HEK293 (cell line): ENCODE measurements at regions not wholly inside any gene's neighbourhood (a gene's known extent, or its start where the extent isn't known, plus 50 kb on each side); places are given as distances from the start of the nearest gene placed in this dataset.

Experiments
- CTCF ChIA-PET: fragments of 350-600 bp; formaldehyde crosslinking; extraction: SDS; loops from one replicate; lab custom pipeline; 2021; ENCODE audit warnings: antibody characterized with exemption; lab: Yijun Ruan, JAX
- POLR2A ChIA-PET: fragments of 300-600 bp; formaldehyde crosslinking; extraction: SDS; loops from one replicate; lab custom pipeline; 2020; ENCODE audit warnings: antibody characterized with exemption, inconsistent platforms; lab: Yijun Ruan, JAX
- H3K27ac ChIP-seq: fragments of 200-500 bp; sonication (Bioruptor generic); 2 replicates; pipeline ENCODE4 v1.5.1; 2014; ENCODE audit warnings: low read depth, low read length, control low read depth, inconsistent platforms; ENCODE audit errors: extremely low read depth
- H3K36me3 ChIP-seq, 2 experiments: fragments of 200-500 bp in 1 of 2; sonication (Bioruptor generic) in 1 of 2; 1 replicate in 1 of 2; 2 replicates in 1 of 2; pipeline ENCODE4 v1.5.1; 2014 to 2017; ENCODE audit warnings: inconsistent platforms in 2 of 2, low read length in 2 of 2; ENCODE audit not compliant: control insufficient read depth in 2 of 2, insufficient read depth in 1 of 2
- H3K4me1 ChIP-seq: fragments of 200-500 bp; sonication (Bioruptor generic); 2 replicates; pipeline ENCODE4 v1.5.1; 2014; ENCODE audit warnings: mild to moderate bottlenecking, low read length, inconsistent platforms; ENCODE audit not compliant: control insufficient read depth, insufficient read depth
- H3K4me3 ChIP-seq: 2 replicates; pipeline ENCODE4 v1.5.1; 2011; ENCODE audit warnings: low read depth, mild to moderate bottlenecking, control low read depth, low read length, moderate library complexity
- H3K9me3 ChIP-seq: fragments of 200-500 bp; sonication (Bioruptor generic); 2 replicates; pipeline ENCODE4 v1.5.1; 2014; ENCODE audit warnings: low read depth, low read length, inconsistent platforms; ENCODE audit not compliant: control insufficient read depth, insufficient read depth
- KLF7 ChIP-seq: fragments of 450-650 bp; formaldehyde crosslinking; IDR thresholded peaks from 2 replicates; pipeline ENCODE4 v1.5.1; 2016; ENCODE audit warnings: missing biosample characterization, missing genetic modification characterization, borderline replicate concordance
- MEIS1 ChIP-seq: sonication (generic); formaldehyde crosslinking; IDR thresholded peaks from 2 replicates; pipeline ENCODE4 v1.8.1; 2022; ENCODE audit warnings: missing genetic modification reagents, mild to moderate bottlenecking, borderline replicate concordance
- MZF1 ChIP-seq: fragments of 450-650 bp; formaldehyde crosslinking; IDR thresholded peaks from 2 replicates; pipeline ENCODE4 v1.5.1; 2017; ENCODE audit warnings: missing biosample characterization, missing genetic modification characterization, borderline replicate concordance
- PBX3 ChIP-seq: sonication (generic); formaldehyde crosslinking; IDR thresholded peaks from 2 replicates; pipeline ENCODE4 v1.8.1; 2022; ENCODE audit warnings: mild to moderate bottlenecking, moderate library complexity, missing genetic modification reagents
- TCF7L2 ChIP-seq: IDR thresholded peaks from 2 replicates; pipeline ENCODE4 v1.6.1; 2011; ENCODE audit warnings: low read depth, mild to moderate bottlenecking, inconsistent platforms, low read length, moderate library complexity, borderline replicate concordance
- TSHZ1 ChIP-seq: fragments of 450-650 bp; formaldehyde crosslinking; IDR thresholded peaks from 2 replicates; pipeline ENCODE4 v1.5.1; 2016; ENCODE audit warnings: missing biosample characterization, missing genetic modification characterization, borderline replicate concordance
- YY1 ChIP-seq: fragments of 450-650 bp; formaldehyde crosslinking; IDR thresholded peaks from 2 replicates; pipeline ENCODE4 v1.5.1; 2018; ENCODE audit warnings: missing biosample characterization, missing genetic modification characterization
- ZBTB1 ChIP-seq: fragments of 450-650 bp; formaldehyde crosslinking; IDR thresholded peaks from 2 replicates; pipeline ENCODE4 v1.5.1; 2016; ENCODE audit warnings: missing biosample characterization, missing genetic modification characterization
- ZBTB8A ChIP-seq: fragments of 450-650 bp; formaldehyde crosslinking; IDR thresholded peaks from 2 replicates; pipeline ENCODE4 v1.5.1; 2016; ENCODE audit warnings: missing biosample characterization, missing genetic modification characterization
- ZFP37 ChIP-seq: fragments of 450-650 bp; formaldehyde crosslinking; IDR thresholded peaks from 2 replicates; pipeline ENCODE4 v1.5.1; 2016; ENCODE audit warnings: missing biosample characterization, missing genetic modification characterization
- ZNF148 ChIP-seq: fragments of 450-650 bp; formaldehyde crosslinking; IDR thresholded peaks from 2 replicates; pipeline ENCODE4 v1.5.0; 2017; ENCODE audit warnings: missing biosample characterization, missing genetic modification characterization, borderline replicate concordance
- ZNF174 ChIP-seq: fragments of 450-650 bp; formaldehyde crosslinking; IDR thresholded peaks from 2 replicates; pipeline ENCODE4 v1.5.0; 2017; ENCODE audit warnings: missing biosample characterization, mild to moderate bottlenecking, missing genetic modification characterization
- ZNF175 ChIP-seq: fragments of 450-650 bp; formaldehyde crosslinking; IDR thresholded peaks from 2 replicates; pipeline ENCODE4 v1.5.1; 2016; ENCODE audit warnings: missing biosample characterization, missing genetic modification characterization
- ZNF26 ChIP-seq: fragments of 450-650 bp; formaldehyde crosslinking; IDR thresholded peaks from 2 replicates; pipeline ENCODE4 v1.5.1; 2016; ENCODE audit warnings: missing biosample characterization, missing genetic modification characterization
- ZNF292 ChIP-seq: fragments of 450-650 bp; formaldehyde crosslinking; IDR thresholded peaks from 2 replicates; pipeline ENCODE4 v1.5.1; 2016; ENCODE audit warnings: low read depth, missing biosample characterization, missing genetic modification characterization, borderline replicate concordance
- ZNF311 ChIP-seq: fragments of 450-650 bp; formaldehyde crosslinking; IDR thresholded peaks from 2 replicates; pipeline ENCODE4 v1.5.1; 2017; ENCODE audit warnings: missing biosample characterization, missing genetic modification characterization, borderline replicate concordance
- ZNF324 ChIP-seq: fragments of 450-650 bp; formaldehyde crosslinking; IDR thresholded peaks from 2 replicates; pipeline ENCODE4 v1.5.1; 2016; ENCODE audit warnings: missing biosample characterization, missing genetic modification characterization
- ZNF501 ChIP-seq: fragments of 450-650 bp; formaldehyde crosslinking; IDR thresholded peaks from 2 replicates; pipeline ENCODE4 v1.5.1; 2016; ENCODE audit warnings: missing biosample characterization, missing genetic modification characterization
- ZNF549 ChIP-seq: fragments of 450-650 bp; IDR thresholded peaks from 2 replicates; pipeline ENCODE4 v1.5.1; 2018; ENCODE audit warnings: missing biosample characterization, missing genetic modification characterization, mild to moderate bottlenecking, inconsistent platforms, moderate library complexity
- ZNF596 ChIP-seq: fragments of 450-650 bp; IDR thresholded peaks from 2 replicates; pipeline ENCODE4 v1.5.0; 2018; ENCODE audit warnings: missing biosample characterization, mild to moderate bottlenecking, missing genetic modification characterization, moderate library complexity
- ZNF621 ChIP-seq: fragments of 450-650 bp; formaldehyde crosslinking; IDR thresholded peaks from 2 replicates; pipeline ENCODE4 v1.5.1; 2017; ENCODE audit warnings: missing biosample characterization, missing genetic modification characterization
- ZNF654 ChIP-seq: fragments of 450-650 bp; formaldehyde crosslinking; IDR thresholded peaks from 2 replicates; pipeline ENCODE4 v1.5.1; 2016; ENCODE audit warnings: low read depth, missing biosample characterization, missing genetic modification characterization
- ZNF791 ChIP-seq: fragments of 450-650 bp; formaldehyde crosslinking; IDR thresholded peaks from 2 replicates; pipeline ENCODE4 v1.5.1; 2016; ENCODE audit warnings: missing biosample characterization, missing genetic modification characterization

GRCh38 chr4:81756973-81757372 lies 285.3 kb upstream of the RASGEF1B start:
- TF ChIP-seq ZNF311 (no peak), ZNF292 (tag by site-specific recombination) (no peak), MZF1 (tag by site-specific recombination) (no peak), MEIS1 (CRISPR knock-in tag) (no peak), ZNF175 (tag by site-specific recombination) (no peak)
- TF ChIP-seq, all 188 proteins: peak for 0
- no peaks in the 10 kb centered on the region for H3K9me3 ChIP-seq
- ChIA-PET POLR2A (no interaction called here), CTCF (no interaction called here)
- H3K36me3 ChIP-seq: no peaks in the 10 kb centered on the region
- no peaks in the 10 kb centered on the region for H3K4me1 ChIP-seq
- H3K27ac ChIP-seq: no peak overlapping the region
- no peak overlapping the region for H3K4me3 ChIP-seq

- TF ChIP-seq TSHZ1 (tag by site-specific recombination) (no peak), ZNF621 (no peak), ZNF174 (tag by site-specific recombination) (no peak), ZBTB8A (tag by site-specific recombination) (no peak), ZNF501 (no peak), YY1 (tag by site-specific recombination) (no peak), KLF7 (tag by site-specific recombination) (no peak), ZNF654 (tag by site-specific recombination) (no peak)
- ChIA-PET POLR2A (no interaction called here), CTCF (no interaction called here)
- no peaks in the 10 kb centered on the region for H3K4me1 ChIP-seq
- H3K36me3 ChIP-seq: no peaks in the 10 kb centered on the region
- H3K4me3 ChIP-seq: no peak overlapping the region
- H3K9me3 ChIP-seq: no peaks in the 10 kb centered on the region
- no peak overlapping the region for H3K27ac ChIP-seq
Measured at GRCh38 chr4:81756042-81756441, 284.3 kb upstream of the RASGEF1B start.

- CTCF ChIA-PET: no interaction called here
- Histone ChIP-seq H3K36me3 (no peaks in the 10 kb centered on the region), H3K4me1 (no peaks in the 10 kb centered on the region), H3K27ac (no peak overlapping the region), H3K9me3 (no peaks in the 10 kb centered on the region), H3K4me3 (no peak overlapping the region)
- POLR2A ChIA-PET: no interaction called here
- TF ChIP-seq ZNF549 (tag by site-specific recombination): no peak
- no peak for TF ChIP-seq ZNF791 (tag by site-specific recombination)
- TF ChIP-seq TCF7L2: no peak
- no peak for TF ChIP-seq ZBTB8A (tag by site-specific recombination)
- TF ChIP-seq ZNF324 (tag by site-specific recombination): no peak
- no peak for TF ChIP-seq ZNF596 (tag by site-specific recombination)
- no peak for TF ChIP-seq PBX3
- TF ChIP-seq ZNF148 (tag by site-specific recombination): no peak
- TF ChIP-seq ZBTB1: no peak
- no peak for TF ChIP-seq ZNF26 (tag by site-specific recombination)
- no peak for TF ChIP-seq ZFP37 (tag by site-specific recombination)
Measured at GRCh38 chr4:81754169-81754568, 282.5 kb upstream of the RASGEF1B start.
